ENCODE measurements at regions not wholly inside any gene's neighbourhood (a gene's known extent, or its start where the extent isn't known, plus 50 kb on each side); places are given as distances from the start of the nearest gene placed in this dataset.

- TF ChIP-seq CTCF (IDR thresholded peaks at IDR 0.05; ENCODE audit: low read length): no peak
- TF ChIP-seq EZH2 (IDR thresholded peaks at IDR 0.05; ENCODE audit: borderline replicate concordance, low read length): no peak
Measured at GRCh38 chr12:115222220-115222619, 538.2 kb upstream of the TBX3 start.

Measured in OCI-LY1 (cell line).